H1 (cell line): ENCODE measurements at regions not wholly inside any gene's neighbourhood (a gene's known extent, or its start where the extent isn't known, plus 50 kb on each side); places are given as distances from the start of the nearest gene placed in this dataset.

Experiments used
- CTCF ChIA-PET: fragments of 300-600 bp; sonication (Branson Sonifier 250); formaldehyde crosslinking; loops from one replicate; lab custom pipeline; 2021; ENCODE audit not compliant: partially characterized antibody; lab: Charles Lee
- POLR2A ChIA-PET: fragments of 300-600 bp; sonication (Branson Sonifier 250); formaldehyde crosslinking; loops from one replicate; lab custom pipeline; 2021; ENCODE audit warnings: inconsistent platforms; ENCODE audit not compliant: partially characterized antibody; lab: Charles Lee
- DNase-seq, 2 experiments: peaks; one replicate each; pipeline versions ENCODE4 v3.0.0 to v3.0.0-alpha.2; 2010 to 2022; ENCODE audit warnings: low spot score in 2 of 2, low read depth in 1 of 2, mixed read lengths in 1 of 2
- FAIRE-seq: peaks from 2 replicates; lab custom pipeline; 2011; peaks lifted over from hg19 to GRCh38; lab: Jason Lieb, UNC
- H2AFZ ChIP-seq: 2 replicates; pipeline ENCODE4 v1.8.1; 2012; ENCODE audit warnings: low read length, inconsistent platforms
- H2AK5ac ChIP-seq: 2 replicates; pipeline ENCODE4 v1.6.1; 2013; ENCODE audit warnings: low read depth, low read length
- H2BK120ac ChIP-seq: replicated peaks from 2 replicates; pipeline ENCODE3; 2013; ENCODE audit warnings: low read depth, low read length, inconsistent platforms
- H2BK12ac ChIP-seq: 2 replicates; pipeline ENCODE4 v1.6.1; 2013; ENCODE audit warnings: low read depth, low read length
- H2BK15ac ChIP-seq: 2 replicates; pipeline ENCODE4 v1.6.1; 2013; ENCODE audit warnings: low read length
- H2BK20ac ChIP-seq: 2 replicates; pipeline ENCODE4 v1.6.1; 2013; ENCODE audit warnings: low read length
- H2BK5ac ChIP-seq: 2 replicates; pipeline ENCODE4 v1.6.1; 2013; ENCODE audit warnings: low read depth, low read length
- H3K14ac ChIP-seq: 2 replicates; pipeline ENCODE4 v1.6.1; 2013; ENCODE audit warnings: inconsistent platforms; ENCODE audit not compliant: insufficient read length
- H3K18ac ChIP-seq: 2 replicates; pipeline ENCODE4 v1.6.1; 2013; ENCODE audit warnings: low read length; ENCODE audit errors: extremely low read depth
- H3K23ac ChIP-seq: 2 replicates; pipeline ENCODE4 v1.6.1; 2013; ENCODE audit warnings: inconsistent platforms; ENCODE audit not compliant: insufficient read length
- H3K23me2 ChIP-seq: 2 replicates; pipeline ENCODE4 v1.6.1; 2013; ENCODE audit warnings: low read depth, low read length
- H3K27ac ChIP-seq: 2 replicates; pipeline ENCODE4 v1.6.1; 2011; ENCODE audit warnings: low read depth, low read length, inconsistent platforms
- H3K27me3 ChIP-seq, 4 experiments: replicated peaks in 1 of 4; 1 replicate in 1 of 4; 2 replicates in 3 of 4; pipeline versions ENCODE4 v1.6.1 to v1.8.1; 2011 to 2013; ENCODE audit warnings: low read length in 3 of 4, mild to moderate bottlenecking in 3 of 4, inconsistent platforms in 2 of 4, mixed read lengths in 2 of 4, moderate library complexity in 1 of 4; ENCODE audit not compliant: control insufficient read depth in 3 of 4, insufficient read depth in 3 of 4; ENCODE audit errors: extremely low read depth in 1 of 4
- H3K36me3 ChIP-seq, 4 experiments: 2 replicates each; pipeline versions ENCODE4 v1.6.1 to v1.8.1; 2011 to 2013; ENCODE audit warnings: mild to moderate bottlenecking in 4 of 4, low read length in 3 of 4, moderate library complexity in 2 of 4, control low read depth in 1 of 4, inconsistent platforms in 1 of 4; ENCODE audit not compliant: insufficient read depth in 4 of 4, control insufficient read depth in 2 of 4
- H3K4ac ChIP-seq: replicated peaks from 2 replicates; pipeline ENCODE3; 2013; ENCODE audit warnings: low read length, low read depth, mixed read lengths, inconsistent platforms; ENCODE audit not compliant: insufficient read length
- H3K4me1 ChIP-seq, 4 experiments: replicated peaks in 1 of 4; 1 replicate in 1 of 4; 2 replicates in 3 of 4; pipeline versions ENCODE4 v1.6.1 to v1.8.1; 2011 to 2013; ENCODE audit warnings: low read length in 3 of 4, inconsistent platforms in 2 of 4, mixed read lengths in 1 of 4; ENCODE audit not compliant: insufficient read depth in 4 of 4, control insufficient read depth in 3 of 4
- H3K4me2 ChIP-seq, 2 experiments: 2 replicates each; pipeline versions ENCODE4 v1.6.1 to v1.8.1; 2011 to 2013; ENCODE audit warnings: low read depth in 2 of 2, low read length in 2 of 2, control low read depth in 1 of 2, inconsistent platforms in 1 of 2, mild to moderate bottlenecking in 1 of 2; ENCODE audit not compliant: insufficient read depth in 1 of 2
- H3K4me3 ChIP-seq, 4 experiments: fragments of 200-600, 300-600 bp in 1 of 4; sonication (generic), shearing (Covaris generic), sonication (Bioruptor Twin) in 1 of 4; 2 replicates each; pipeline versions ENCODE4 v1.5.1 to v1.8.1; 2011 to 2016; ENCODE audit warnings: low read length in 4 of 4, low read depth in 3 of 4, control low read depth in 2 of 4, inconsistent platforms in 2 of 4, mild to moderate bottlenecking in 2 of 4, mixed read lengths in 1 of 4, moderate library complexity in 1 of 4; ENCODE audit not compliant: insufficient read depth in 2 of 4; ENCODE audit errors: extremely low read depth in 1 of 4
- H3K56ac ChIP-seq: replicated peaks from 2 replicates; pipeline ENCODE3; 2013; ENCODE audit warnings: low read depth, mild to moderate bottlenecking, mixed read lengths, low read length, inconsistent platforms; ENCODE audit not compliant: insufficient read length
- H3K79me1 ChIP-seq: 2 replicates; pipeline ENCODE4 v1.6.1; 2013; ENCODE audit warnings: low read depth, low read length, control low read depth
- H3K79me2 ChIP-seq, 2 experiments: 2 replicates each; pipeline versions ENCODE4 v1.6.1 to v1.8.1; 2012 to 2013; ENCODE audit warnings: low read length in 2 of 2, mild to moderate bottlenecking in 2 of 2, inconsistent platforms in 1 of 2; ENCODE audit not compliant: insufficient read depth in 2 of 2, control insufficient read depth in 1 of 2
- H3K9ac ChIP-seq, 4 experiments: replicated peaks in 1 of 4; 1 replicate in 1 of 4; 2 replicates in 3 of 4; pipeline versions ENCODE4 v1.6.1 to v1.8.1; 2011 to 2013; ENCODE audit warnings: low read depth in 3 of 4, low read length in 3 of 4, control low read depth in 2 of 4, mild to moderate bottlenecking in 2 of 4, moderate library complexity in 2 of 4, inconsistent platforms in 1 of 4; ENCODE audit errors: extremely low read depth in 1 of 4
- H3K9me3 ChIP-seq, 2 experiments: 2 replicates each; pipeline versions ENCODE4 v1.6.1 to v1.8.1; 2012 to 2013; ENCODE audit warnings: mild to moderate bottlenecking in 2 of 2, moderate library complexity in 2 of 2, control low read depth in 1 of 2, inconsistent platforms in 1 of 2, low read depth in 1 of 2, low read length in 1 of 2, mixed read lengths in 1 of 2; ENCODE audit not compliant: insufficient read depth in 2 of 2
- H4K20me1 ChIP-seq, 2 experiments: replicated peaks in 1 of 2; 2 replicates each; pipeline versions ENCODE3 to v1.8.1; 2011 to 2013; ENCODE audit warnings: inconsistent platforms in 2 of 2, low read length in 2 of 2, mild to moderate bottlenecking in 1 of 2; ENCODE audit not compliant: insufficient read depth in 2 of 2, control insufficient read depth in 1 of 2
- H4K5ac ChIP-seq: 2 replicates; pipeline ENCODE4 v1.6.1; 2013; ENCODE audit warnings: low read length, low read depth, mixed read lengths, inconsistent platforms; ENCODE audit not compliant: insufficient read length
- H4K8ac ChIP-seq: 2 replicates; pipeline ENCODE4 v1.8.0; 2013; ENCODE audit warnings: mild to moderate bottlenecking, moderate library complexity, low read length, inconsistent platforms; ENCODE audit not compliant: insufficient read depth; ENCODE audit errors: extremely low read depth
- H4K91ac ChIP-seq: replicated peaks from 2 replicates; pipeline ENCODE3; 2013; ENCODE audit warnings: low read length, mixed read lengths, inconsistent platforms; ENCODE audit not compliant: insufficient read length
- CEBPB ChIP-seq: IDR thresholded peaks from 2 replicates; pipeline ENCODE4 v1.6.1; 2012; ENCODE audit warnings: low read depth, low read length
- CREB1 ChIP-seq: IDR thresholded peaks from 2 replicates; pipeline ENCODE4 v1.6.1; 2012; ENCODE audit warnings: inconsistent platforms
- EZH2 ChIP-seq: fragments of 200-600 bp; sonication (generic); IDR thresholded peaks from 2 replicates; pipeline ENCODE4 v1.7.1; 2012; ENCODE audit warnings: low read depth, mild to moderate bottlenecking, moderate library complexity, low read length, inconsistent platforms; ENCODE audit not compliant: severe bottlenecking
- GABPA ChIP-seq: IDR thresholded peaks from 2 replicates; pipeline ENCODE4 v1.6.1; 2011; ENCODE audit warnings: mild to moderate bottlenecking, low read length, moderate library complexity, borderline replicate concordance; ENCODE audit not compliant: insufficient read depth
- HDAC2 ChIP-seq, 2 experiments: fragments of 300-600 bp in 1 of 2; sonication (generic) in 1 of 2; IDR thresholded peaks; 2 replicates each; pipeline ENCODE4 v1.6.1; 2011 to 2012; ENCODE audit warnings: low read depth in 2 of 2, low read length in 2 of 2, mild to moderate bottlenecking in 2 of 2, moderate library complexity in 2 of 2, borderline replicate concordance in 1 of 2, inconsistent platforms in 1 of 2
- HDAC6 ChIP-seq: IDR thresholded peaks from one replicate; pipeline ENCODE4 v1.7.1; 2012; ENCODE audit warnings: low read depth, mild to moderate bottlenecking, inconsistent platforms, low read length, moderate library complexity
- POLR2AphosphoS5 ChIP-seq: IDR thresholded peaks from 2 replicates; pipeline ENCODE4 v1.6.1; 2011; ENCODE audit warnings: low read depth, low read length
- RFX5 ChIP-seq: IDR thresholded peaks from 2 replicates; pipeline ENCODE4 v1.6.1; 2011; ENCODE audit warnings: low read depth, low read length, improper control_type of control experiment, borderline replicate concordance
- TBP ChIP-seq: IDR thresholded peaks from 2 replicates; pipeline ENCODE4 v1.6.1; 2011; ENCODE audit warnings: low read depth, low read length, improper control_type of control experiment
- WGBS, 2 experiments: shearing (Covaris generic) in 1 of 2; methylation state at CpG; one replicate each; pipeline versions ENCODE4 v1.1.6 to v1.1.7; 2013 to 2015; ENCODE audit warnings: low lambda C conversion rate in 2 of 2, mixed read lengths in 2 of 2, inconsistent platforms in 1 of 2, low coverage in 1 of 2, missing lambda C conversion rate in 1 of 2; ENCODE audit not compliant: insufficient replicate concordance in 2 of 2, insufficient coverage in 1 of 2, insufficient read length in 1 of 2; ENCODE audit errors: extremely low coverage in 1 of 2, missing lambda C conversion rate in 1 of 2; 5-methylcytosine and 5-hydroxymethylcytosine counted together

DNA sequence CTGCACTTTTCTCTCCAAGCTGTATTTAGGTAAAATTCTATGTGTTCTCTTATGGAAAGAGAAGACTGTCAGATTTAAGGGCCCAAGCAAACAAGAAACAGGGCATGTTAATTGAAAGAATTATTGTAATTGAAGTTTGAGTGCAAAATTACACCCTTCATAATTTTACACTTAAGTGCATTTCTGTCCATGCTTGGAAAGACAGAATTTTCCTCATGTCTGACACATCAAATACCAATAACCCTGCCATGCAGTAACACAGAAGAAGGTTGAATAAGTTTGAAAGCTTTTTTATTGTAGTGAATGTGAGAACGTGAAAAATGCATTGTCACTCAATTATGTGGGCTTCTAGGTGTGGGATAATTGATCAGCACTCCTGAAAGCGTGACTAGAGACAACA lies 52.9 kb upstream of the PARD3B start:
- no peaks in the 10 kb centered on the region for H3K79me2 ChIP-seq
- H3K36me3 ChIP-seq, result no peaks in the 10 kb centered on the region
- no peak for FAIRE-seq
- no peak overlapping the region for H3K4ac ChIP-seq
- CTCF ChIA-PET, result interaction anchor here (1.1 to 1.5 kb wide), 2 partner anchors 9 to 24 kb away, joined by 3 read pairs; no protein-coding TSS in a partner anchor
- no peaks in the 10 kb centered on the region for H4K20me1 ChIP-seq
- POLR2A ChIA-PET, result no interaction called here
- no peak overlapping the region for H3K14ac ChIP-seq
- TF ChIP-seq RFX5 (no peak), CEBPB (no peak), GABPA (no peak), CREB1 (no peak), TBP (no peak), EZH2 (no peak), HDAC6 (no peak), HDAC2 (IDR thresholded peaks at IDR 0.05; ENCODE audit: borderline replicate concordance in 1 of 2, low read depth in 2 of 2, low read length in 2 of 2) (no peak), POLR2AphosphoS5 (no peak)
- no peak overlapping the region for H2AK5ac ChIP-seq
- H4K8ac ChIP-seq, result no peak overlapping the region
- no peaks in the 10 kb centered on the region for H3K79me1 ChIP-seq
- no peaks in the 10 kb centered on the region for H3K23me2 ChIP-seq
- H3K9ac ChIP-seq, result no peak overlapping the region
- WGBS, 2 experiments, result 83% methylated on average over 2 of the region's 2 CpGs; no CpG with 5 or more reads in 1 of the 2 experiments
- H4K91ac ChIP-seq, result no peak overlapping the region
- H4K5ac ChIP-seq, result no peak overlapping the region
- H3K4me2 ChIP-seq, result no peak overlapping the region
- H3K9me3 ChIP-seq, result no peaks in the 10 kb centered on the region
- H2AFZ ChIP-seq, result no peak overlapping the region
- no peak overlapping the region for H3K27ac ChIP-seq
- H2BK120ac ChIP-seq, result no peak overlapping the region
- no peak overlapping the region for H2BK5ac ChIP-seq
- H2BK20ac ChIP-seq, result no peak overlapping the region
- H3K18ac ChIP-seq, result no peak overlapping the region
- H2BK12ac ChIP-seq, result no peak overlapping the region
- no peaks in the 10 kb centered on the region for H3K27me3 ChIP-seq
- H3K23ac ChIP-seq, result no peak overlapping the region
- no peaks in the 10 kb centered on the region for H3K4me1 ChIP-seq
- no peak overlapping the region for H2BK15ac ChIP-seq
- H3K4me3 ChIP-seq, result no peak overlapping the region
- no peak overlapping the region for H3K56ac ChIP-seq
- no peak for DNase-seq
